NCI-H460 (cell line): ENCODE measurements at regions not wholly inside any gene's neighbourhood (a gene's known extent, or its start where the extent isn't known, plus 50 kb on each side); places are given as distances from the start of the nearest gene placed in this dataset.

ENCODE experiments used
- DNase-seq: peaks from one replicate; pipeline ENCODE4 v3.0.0-alpha.2; 2016; ENCODE audit warnings: low read depth; ENCODE audit errors: extremely low read depth

DNA sequence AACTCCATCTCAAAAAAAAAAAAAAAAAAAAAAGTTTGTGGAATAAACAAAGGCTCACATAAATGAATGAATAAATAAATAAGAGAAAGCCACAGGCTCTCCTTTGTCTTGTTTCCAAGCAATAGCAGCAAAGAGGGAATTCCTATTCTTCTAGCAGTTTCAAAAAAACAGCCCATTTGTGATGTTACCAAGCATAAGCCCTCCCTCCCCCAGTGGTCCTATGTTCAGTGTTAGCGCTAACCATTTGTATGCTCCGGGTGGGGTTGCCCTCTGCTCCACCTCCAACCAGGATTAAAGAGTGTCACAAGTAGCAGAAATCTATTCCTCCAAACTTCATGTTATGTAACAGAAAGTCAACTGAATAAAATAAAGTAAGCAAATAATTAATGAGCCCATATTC is 1215.0 kb upstream of the TENM4 start:
- DNase-seq, result no peak

- no peak for DNase-seq
These were observed 1210.1 kb upstream of the TENM4 start for GRCh38 chr11:80650966-80651365.

- DNase-seq, result no peak
These were observed 1208.4 kb upstream of the TENM4 start for GRCh38 chr11:80649186-80649585.

DNA sequence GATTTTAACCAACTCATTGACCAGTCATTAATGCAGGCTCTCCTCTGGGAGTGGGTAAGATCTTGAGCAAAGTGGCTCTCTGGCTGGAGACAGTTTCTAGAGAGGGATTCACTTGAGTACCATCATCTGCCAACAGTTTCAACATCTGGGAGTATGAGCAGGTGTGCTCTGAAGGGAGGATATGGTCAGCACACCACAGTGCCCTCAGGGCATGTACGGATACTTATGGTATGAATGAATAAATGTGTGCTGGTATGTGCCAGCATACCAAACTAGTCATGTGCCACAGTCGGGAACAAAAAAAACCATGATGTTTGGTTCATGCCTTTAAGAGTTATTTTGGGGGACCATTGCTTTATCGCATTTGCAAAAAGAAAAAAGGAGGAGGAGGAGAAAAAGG is 1197.5 kb upstream of the TENM4 start:
- no peak for DNase-seq

GRCh38 chr11:80637571-80637970 is 1196.7 kb upstream of the TENM4 start:
- no peak for DNase-seq

DNA sequence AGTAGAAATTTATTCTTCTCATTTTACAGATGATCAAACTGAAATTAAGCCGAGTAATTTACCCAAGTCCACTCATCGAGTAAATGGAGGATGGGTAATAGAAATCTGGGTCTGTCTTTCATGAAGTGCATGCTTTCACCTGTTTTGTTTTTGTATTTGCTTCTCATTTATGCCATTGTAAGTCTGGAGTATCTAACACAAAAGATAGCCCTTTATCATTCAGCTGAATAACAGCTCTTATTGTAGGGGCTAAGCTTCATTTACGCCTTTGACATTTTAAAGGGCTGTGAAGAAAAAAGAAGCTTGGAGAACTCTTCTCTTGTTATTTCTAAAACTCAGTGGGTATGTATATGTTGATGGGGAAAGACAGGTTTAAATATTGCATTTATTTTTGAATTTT is 1196.2 kb upstream of the TENM4 start:
- no peak for DNase-seq

DNA sequence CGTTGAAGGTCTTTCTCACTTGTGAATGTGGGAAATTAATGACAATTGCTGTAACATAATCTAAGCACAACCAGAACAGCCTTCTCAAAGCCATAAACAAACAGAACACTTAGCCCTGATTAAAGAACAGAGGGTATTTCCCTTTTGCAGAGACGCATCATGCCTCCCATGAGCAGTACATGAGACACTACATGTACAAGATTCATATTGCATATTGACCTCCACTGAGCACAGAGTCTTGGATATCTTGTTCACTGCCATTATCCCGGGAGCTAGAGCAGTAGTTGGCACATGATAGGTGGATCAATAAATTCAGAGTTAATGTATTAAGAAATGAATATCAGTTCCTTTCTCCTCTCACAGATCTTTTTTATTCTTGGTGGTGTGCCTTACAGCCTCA is 1194.3 kb upstream of the TENM4 start:
- DNase-seq, result no peak

DNA sequence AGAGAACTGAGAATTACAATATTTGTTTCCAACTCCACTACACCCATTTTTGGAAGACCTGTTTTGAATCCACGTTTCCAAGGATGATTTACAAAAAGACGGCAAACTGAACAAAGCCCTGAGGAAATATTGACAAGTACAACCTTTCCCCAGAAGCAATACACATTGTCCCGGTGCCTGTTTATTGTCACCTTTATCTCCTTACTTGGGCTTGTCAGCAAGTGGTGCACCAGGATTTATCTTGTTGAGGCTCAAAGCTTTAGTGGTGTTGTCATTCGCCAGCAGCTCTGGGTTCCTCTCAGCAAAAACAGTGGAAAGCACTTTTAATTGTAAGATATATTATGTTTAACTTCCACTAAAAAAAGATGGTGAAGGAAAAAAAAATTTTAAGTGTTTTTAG is 1191.9 kb upstream of the TENM4 start:
- DNase-seq, result no peak

DNA sequence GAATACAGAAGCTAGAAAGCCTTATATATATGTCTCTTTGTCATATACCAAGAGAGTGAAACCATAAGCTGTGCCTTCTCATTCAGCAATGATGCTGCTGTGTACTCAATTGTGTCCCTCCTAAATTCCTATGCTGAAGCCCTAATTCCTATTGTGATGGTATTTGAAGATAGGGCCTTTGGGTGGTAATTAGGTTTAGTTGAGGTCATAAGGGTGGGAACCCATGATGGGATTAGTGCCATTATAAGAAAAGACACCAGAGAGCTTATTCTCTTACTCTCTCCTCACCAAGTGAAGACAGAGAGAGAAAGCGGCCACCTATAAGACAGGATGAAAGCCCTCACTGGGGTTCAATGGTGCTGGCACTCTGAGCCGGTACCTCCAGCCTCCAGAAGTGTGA is 1191.3 kb upstream of the TENM4 start:
- no peak for DNase-seq

- no peak for DNase-seq
These were observed 1188.6 kb upstream of the TENM4 start for GRCh38 chr11:80629466-80629865.

DNA sequence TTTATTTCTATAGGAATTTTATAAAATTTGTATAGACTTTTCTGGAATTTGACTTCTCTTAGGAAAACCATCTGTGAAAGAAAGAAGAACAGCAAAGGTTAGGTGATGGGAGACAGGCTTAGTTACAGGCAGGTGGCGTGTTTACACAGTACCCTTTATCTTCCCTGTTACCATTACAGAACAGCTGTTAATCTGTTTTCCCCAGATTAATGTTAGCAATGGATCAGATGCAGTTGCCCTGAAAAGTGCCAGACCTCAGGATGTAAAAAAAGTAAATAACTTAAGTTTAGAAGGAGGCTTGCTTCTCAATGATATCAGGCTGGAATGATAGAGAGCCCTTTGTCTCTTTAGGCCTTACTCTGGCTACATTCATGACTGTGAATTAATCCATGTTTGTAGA is 1186.5 kb upstream of the TENM4 start:
- no peak for DNase-seq

DNA sequence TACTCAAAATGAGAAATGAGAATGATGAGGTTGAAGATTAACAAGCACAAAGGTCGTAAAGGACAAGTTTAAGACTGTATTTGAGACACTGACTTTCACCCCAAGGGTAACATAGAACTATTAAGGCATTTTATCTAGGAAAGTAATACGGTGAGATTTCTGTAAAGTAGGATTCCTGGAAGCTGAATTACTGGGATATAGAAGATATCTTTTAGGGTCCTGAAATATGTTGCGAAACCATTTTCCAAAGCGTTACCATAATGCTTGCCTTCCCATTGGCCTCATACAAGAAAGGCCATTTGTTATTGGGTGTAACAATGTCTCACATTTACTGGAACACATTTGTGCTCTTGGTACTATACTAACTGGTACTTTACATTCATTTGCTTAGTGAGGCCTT is 1185.9 kb upstream of the TENM4 start:
- no peak for DNase-seq

DNA sequence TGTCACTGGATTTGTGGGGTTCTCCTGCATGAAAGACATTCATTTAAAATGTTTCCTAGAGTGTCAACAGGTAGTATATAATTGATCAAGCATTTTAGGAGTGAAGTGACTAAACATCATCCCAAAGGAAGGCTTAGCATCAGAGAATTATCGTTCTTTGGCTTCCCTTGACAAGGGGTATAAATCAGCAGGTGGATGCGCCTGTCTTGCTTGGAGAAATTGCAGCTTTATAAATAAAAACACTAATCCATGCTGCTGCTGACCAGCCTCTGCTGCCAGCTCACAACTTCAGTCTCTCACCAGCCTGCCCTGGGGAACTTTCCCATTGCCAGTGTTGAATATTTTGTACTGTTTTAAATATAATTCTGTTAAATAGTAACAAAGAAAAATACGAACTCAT is 1184.7 kb upstream of the TENM4 start:
- no peak for DNase-seq

DNA sequence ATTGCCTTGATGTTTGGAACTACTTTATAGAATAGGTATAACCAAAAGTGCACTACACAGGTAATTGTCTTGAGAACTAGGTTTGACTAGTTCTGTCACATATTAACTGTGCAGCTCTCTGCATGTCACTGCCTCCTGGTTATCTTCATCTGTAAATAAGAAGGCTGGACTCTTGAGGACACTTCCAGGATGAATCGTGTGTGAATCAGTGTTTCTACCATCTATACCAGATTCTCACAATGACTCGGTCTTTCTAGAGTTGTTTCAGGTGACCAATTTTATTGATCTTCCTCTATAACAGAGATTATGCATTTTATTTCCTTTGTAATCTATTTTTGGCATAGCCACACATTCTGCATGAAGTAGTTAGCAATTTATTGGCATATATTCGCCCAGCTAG is 1181.0 kb upstream of the TENM4 start:
- DNase-seq, result no peak

DNA sequence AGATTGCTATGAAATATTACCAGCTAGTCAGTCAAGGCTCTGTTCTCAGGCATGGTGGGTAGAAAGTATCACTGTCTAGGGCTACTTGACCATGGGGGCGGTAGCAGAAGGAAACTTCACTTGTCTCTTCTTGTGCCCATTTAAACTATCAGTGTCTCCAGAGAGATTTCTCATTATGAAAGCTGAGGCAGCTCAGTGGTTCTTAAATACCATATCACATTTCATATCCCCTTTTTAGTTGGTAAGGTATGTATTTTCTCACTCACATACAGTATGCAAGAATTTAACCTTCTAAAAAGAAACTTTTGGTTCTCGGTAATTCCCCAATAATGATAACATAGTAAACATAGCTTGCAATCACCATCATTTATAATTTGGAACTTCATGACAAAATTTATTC is 1180.0 kb upstream of the TENM4 start:
- DNase-seq, result no peak

DNA sequence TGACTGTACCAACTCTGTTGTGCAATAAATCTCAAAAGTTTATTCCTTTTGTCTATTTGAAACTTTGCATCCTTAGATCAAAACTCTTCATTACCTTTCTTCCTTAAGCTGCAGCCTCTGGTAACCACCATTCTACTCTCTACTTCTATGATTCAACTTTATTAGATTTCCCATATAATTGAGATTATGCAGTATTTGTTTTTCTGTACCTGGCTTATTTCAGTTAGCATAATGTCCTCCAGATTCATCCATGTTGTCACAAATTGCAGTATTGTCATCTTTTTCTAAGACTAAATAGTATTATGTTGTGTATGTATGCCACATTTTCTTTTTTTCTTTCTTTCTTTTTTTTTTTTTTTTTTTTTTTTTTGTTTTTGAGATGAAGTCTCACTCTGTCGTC is 1176.3 kb upstream of the TENM4 start:
- DNase-seq, result no peak

- DNase-seq, result no peak
These were observed 1175.4 kb upstream of the TENM4 start for GRCh38 chr11:80616070-80616800.

GRCh38 chr11:80613655-80614054 is 1172.8 kb upstream of the TENM4 start:
- DNase-seq, result no peak

DNA sequence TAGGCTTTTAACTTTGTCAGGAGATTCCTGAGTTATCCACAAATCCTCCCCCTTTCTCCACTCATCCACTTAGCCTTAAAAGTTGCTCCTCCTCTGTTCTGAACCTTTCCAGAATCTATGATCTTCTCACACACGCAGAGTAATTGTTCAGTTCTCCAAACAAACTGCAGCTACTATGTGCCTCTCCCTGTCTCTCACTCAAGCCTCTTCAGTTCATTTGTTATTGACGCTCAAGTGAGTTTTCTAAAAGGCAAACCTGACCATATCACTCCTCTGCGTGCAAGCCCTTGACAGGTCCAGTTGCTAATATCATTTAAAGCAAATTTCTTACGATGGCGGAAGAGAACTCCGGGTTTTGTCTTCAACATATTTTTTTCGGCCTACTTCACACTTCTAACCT is 1169.7 kb upstream of the TENM4 start:
- no peak for DNase-seq

DNA sequence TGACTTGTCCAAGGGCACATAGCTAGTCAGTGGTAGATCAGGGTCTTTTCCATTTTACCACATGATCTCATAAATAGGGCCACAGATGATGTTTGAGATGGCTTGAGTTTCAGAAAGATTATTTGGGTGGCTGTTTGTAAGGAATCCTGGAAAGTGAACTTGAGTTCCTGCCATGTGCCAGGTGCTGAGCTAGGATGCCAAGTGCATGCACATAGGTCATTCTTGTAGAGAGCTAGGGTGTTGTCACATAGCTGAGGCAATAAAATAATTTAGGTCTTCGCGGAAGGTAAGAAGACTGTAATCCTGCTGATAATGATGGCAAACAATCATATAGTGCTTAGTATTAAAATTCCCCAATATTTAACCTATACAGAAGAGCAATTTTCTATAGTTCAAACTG is 1162.6 kb upstream of the TENM4 start:
- no peak for DNase-seq

DNA sequence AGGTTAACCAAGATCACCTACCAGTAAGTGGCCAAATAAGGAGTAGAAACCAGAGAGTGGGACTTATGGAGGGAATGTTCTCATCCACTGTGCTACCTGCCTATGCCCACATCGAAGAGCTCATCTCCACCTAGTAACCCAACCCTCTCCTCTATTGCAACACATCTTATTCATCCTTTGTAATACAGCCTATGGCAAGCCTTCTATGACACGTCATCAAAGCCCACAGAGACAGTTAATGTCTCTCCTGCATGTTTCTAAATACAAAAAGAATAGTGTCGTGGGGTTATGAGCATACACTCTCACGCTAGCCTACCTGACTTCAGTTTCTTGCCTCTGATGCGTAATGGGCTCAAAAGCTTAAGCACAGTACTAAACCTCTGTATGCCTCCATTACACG is 1158.1 kb upstream of the TENM4 start:
- no peak for DNase-seq

DNA sequence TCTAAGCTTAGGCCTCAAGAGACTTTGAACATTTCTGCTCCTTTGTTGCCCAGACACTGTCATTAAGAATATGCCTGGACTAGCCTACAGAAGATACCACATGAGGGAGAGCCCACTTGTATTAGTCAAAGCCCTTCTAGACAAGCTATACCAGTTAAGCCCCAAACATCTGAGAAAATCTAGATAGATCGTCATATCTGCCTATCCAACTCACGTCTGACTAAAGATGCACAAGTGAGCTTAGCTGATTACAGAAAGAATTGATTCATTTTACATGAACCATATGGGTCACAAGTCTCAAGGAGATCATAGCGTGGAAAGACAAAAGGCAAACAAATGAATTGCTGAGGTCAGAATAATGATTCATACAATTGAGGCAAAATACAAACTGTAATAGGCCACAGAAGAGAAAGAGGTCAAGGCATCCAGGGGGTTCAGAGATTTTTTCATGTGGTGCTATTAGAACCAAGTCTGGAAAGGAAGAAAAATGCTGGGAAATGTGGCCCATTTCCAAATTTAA is 1155.5 kb upstream of the TENM4 start:
- no peak for DNase-seq

DNA sequence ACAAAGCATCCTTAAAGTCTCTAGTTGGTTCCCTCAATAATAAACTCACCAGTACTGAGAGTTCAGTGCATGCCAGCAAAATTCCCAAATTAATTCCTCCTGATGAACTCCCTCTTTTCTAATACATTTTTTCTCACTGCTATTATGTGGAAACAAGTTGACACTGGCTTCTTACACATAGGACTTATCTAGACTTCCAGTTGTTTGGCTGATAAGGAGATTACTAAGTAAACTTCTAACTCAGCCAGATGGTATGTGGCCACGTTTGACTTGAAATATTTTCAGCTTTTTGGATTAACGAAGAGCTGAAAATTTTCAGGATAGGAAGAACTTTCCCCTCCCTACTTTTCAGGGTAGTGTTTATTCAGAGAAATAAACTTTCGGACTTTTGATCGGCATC is 1154.2 kb upstream of the TENM4 start:
- DNase-seq, result no peak
